Esophagus muscularis mucosa (tissue), 4 donors: ENCODE measurements at regions not wholly inside any gene's neighbourhood (a gene's known extent, or its start where the extent isn't known, plus 50 kb on each side); places are given as distances from the start of the nearest gene placed in this dataset.

Source experiments
- CTCF ChIP-seq, 3 experiments: fragments of 200-600 bp in 2 of 3; fragments of 450-650 bp in 1 of 3; sonication (generic) in 2 of 3; IDR thresholded peaks; one replicate each; pipeline ENCODE4 v1.5.1; 2017 to 2019; ENCODE audit warnings: antibody characterized with exemption in 3 of 3, mild to moderate bottlenecking in 2 of 3, moderate library complexity in 1 of 3
- EP300 ChIP-seq: sonication (generic); formaldehyde crosslinking; IDR thresholded peaks from one replicate; pipeline ENCODE4 v1.6.1; 2017; ENCODE audit warnings: antibody characterized with exemption
- POLR2A ChIP-seq: fragments of 450-650 bp; IDR thresholded peaks from one replicate; pipeline ENCODE4 v1.6.1; 2017; ENCODE audit warnings: antibody characterized with exemption, moderate library complexity, mild to moderate bottlenecking, low read depth
- POLR2AphosphoS5 ChIP-seq, 2 donors: sonication (generic); formaldehyde crosslinking; IDR thresholded peaks; one replicate each; pipeline ENCODE4 v1.6.1; 2017; ENCODE audit warnings: antibody characterized with exemption in 2 of 2

DNA sequence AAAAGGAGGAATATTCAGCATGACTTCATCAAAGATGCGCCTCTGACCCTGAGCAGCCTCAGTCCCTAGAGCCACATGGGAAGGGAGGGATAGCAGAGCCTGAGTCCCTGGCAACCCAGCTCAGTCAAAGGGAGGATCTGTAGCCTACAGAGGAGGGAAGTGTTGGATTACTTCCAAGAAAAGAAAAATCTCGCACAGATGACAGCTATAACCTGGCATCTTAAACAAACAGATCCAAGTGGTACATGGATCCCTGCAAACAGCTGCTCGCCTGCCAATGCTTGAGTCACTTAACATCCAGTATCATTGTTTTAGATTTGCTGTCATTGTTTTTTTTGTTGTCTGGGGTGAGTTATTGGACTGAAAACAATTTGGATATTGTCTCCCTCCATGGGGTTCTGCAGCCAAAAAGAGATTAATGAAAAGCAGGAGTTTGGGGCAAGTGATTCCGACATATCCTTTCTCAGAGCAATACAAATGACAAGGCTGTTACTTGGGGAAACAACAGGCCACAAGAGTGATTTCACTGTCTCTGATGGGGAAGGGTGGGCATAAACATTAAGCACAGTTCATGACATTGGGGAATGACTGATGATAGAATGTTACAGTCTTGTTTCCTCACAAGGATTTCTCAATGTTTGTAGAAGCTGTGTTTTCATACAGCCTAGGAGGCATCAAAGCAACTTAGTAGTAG is 153.5 kb upstream of the KIF2A start:
- no peak for TF ChIP-seq POLR2AphosphoS5 (IDR thresholded peaks at IDR 0.05)
- no peak for TF ChIP-seq CTCF (IDR thresholded peaks at IDR 0.05)
- TF ChIP-seq POLR2A: no peak
- no peak for TF ChIP-seq EP300
